SK-N-MC (cell line): ENCODE measurements at regions not wholly inside any gene's neighbourhood (a gene's known extent, or its start where the extent isn't known, plus 50 kb on each side); places are given as distances from the start of the nearest gene placed in this dataset.

Experiments used
- EZH2 ChIP-seq: fragments of 200-600 bp; sonication (generic); IDR thresholded peaks from one replicate; pipeline ENCODE4 v1.6.1; 2017; ENCODE audit warnings: antibody characterized with exemption
- FOXP2 ChIP-seq: optimal IDR thresholded peaks from 2 replicates; pipeline ENCODE3; 2011; ENCODE audit warnings: mild to moderate bottlenecking, moderate library complexity; ENCODE audit not compliant: insufficient read depth; ENCODE audit errors: extremely low read length, control extremely low read depth
- POLR2AphosphoS5 ChIP-seq: IDR thresholded peaks from 2 replicates; pipeline ENCODE4 v1.6.1; 2012; ENCODE audit warnings: mild to moderate bottlenecking, low read depth, low read length, borderline replicate concordance

DNA sequence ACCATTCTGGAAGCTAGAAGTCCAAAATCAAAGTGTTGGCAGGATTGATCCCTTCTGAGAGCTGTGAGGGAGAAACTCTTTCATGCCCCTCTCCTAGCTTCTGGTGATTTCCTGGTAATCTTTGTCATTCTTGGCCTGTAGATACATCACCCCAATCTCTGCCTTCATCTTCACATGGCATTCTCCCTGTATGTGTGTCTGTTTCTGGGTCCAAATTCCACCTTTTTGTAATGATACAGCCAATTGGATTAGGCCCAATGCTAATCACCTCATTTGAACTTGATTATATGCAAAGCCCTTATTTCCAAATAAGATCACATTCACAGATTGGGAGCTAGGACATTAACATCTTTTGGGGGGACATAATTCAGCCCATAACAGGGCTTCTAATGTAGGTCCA lies 76.9 kb upstream of the MBIP start:
- no peak for TF ChIP-seq EZH2
- no peak for TF ChIP-seq POLR2AphosphoS5
- no peak for TF ChIP-seq FOXP2
